ENCODE measurements at regions not wholly inside any gene's neighbourhood (a gene's known extent, or its start where the extent isn't known, plus 50 kb on each side); places are given as distances from the start of the nearest gene placed in this dataset.

GRCh38 chr12:24133384-24133783 is 183.9 kb upstream of the SOX5 start:
- H3K4me3 ChIP-seq (ENCODE audit: insufficient read depth, low read length, poor library complexity, severe bottlenecking), result no peak overlapping the region
- H3K9me3 ChIP-seq (ENCODE audit: insufficient read depth, low read length), result no peaks in the 10 kb centered on the region
- TF ChIP-seq CTCF (IDR thresholded peaks at IDR 0.05; ENCODE audit: insufficient read depth, low read length, poor library complexity, severe bottlenecking), result no peak
- TF ChIP-seq EZH2phosphoT487 (conservative IDR thresholded peaks at IDR 0.05; ENCODE audit: low read length), result no peak
- no peaks in the 10 kb centered on the region for H3K27me3 ChIP-seq (ENCODE audit: low read length)
- H3K9ac ChIP-seq (ENCODE audit: low read length), result no peak overlapping the region
- H3F3A ChIP-seq (ENCODE audit: insufficient read depth), result no peaks in the 10 kb centered on the region
- no peak overlapping the region for H3K4me2 ChIP-seq (ENCODE audit: low read depth, low read length, poor library complexity, severe bottlenecking)
- H2AFZ ChIP-seq (ENCODE audit: low read depth, low read length, severe bottlenecking), result no peak overlapping the region
- no peak overlapping the region for H3K27ac ChIP-seq (ENCODE audit: low read depth, low read length)
- no peaks in the 10 kb centered on the region for H4K20me1 ChIP-seq (ENCODE audit: low read depth, low read length)
- H3K36me3 ChIP-seq (ENCODE audit: low read length), result no peaks in the 10 kb centered on the region
- H3K79me2 ChIP-seq (ENCODE audit: insufficient read depth, low read length), result no peaks in the 10 kb centered on the region
- no peaks in the 10 kb centered on the region for H3K9me2 ChIP-seq (replicated peaks; ENCODE audit: insufficient read depth, low read length)

GRCh38 chr12:24127919-24128721 is 178.7 kb upstream of the SOX5 start:
- no peak overlapping the region for H3K4me2 ChIP-seq (ENCODE audit: low read depth, low read length, poor library complexity, severe bottlenecking)
- TF ChIP-seq EZH2phosphoT487 (conservative IDR thresholded peaks at IDR 0.05; ENCODE audit: low read length) (no peak), CTCF (IDR thresholded peaks at IDR 0.05; ENCODE audit: insufficient read depth, low read length, poor library complexity, severe bottlenecking) (no peak)
- H3F3A ChIP-seq (ENCODE audit: insufficient read depth), result no peaks in the 10 kb centered on the region
- H2AFZ ChIP-seq (ENCODE audit: low read depth, low read length, severe bottlenecking), result no peak overlapping the region
- H3K79me2 ChIP-seq (ENCODE audit: insufficient read depth, low read length), result no peaks in the 10 kb centered on the region
- no peaks in the 10 kb centered on the region for H3K27me3 ChIP-seq (ENCODE audit: low read length)
- no peaks in the 10 kb centered on the region for H3K9me2 ChIP-seq (replicated peaks; ENCODE audit: insufficient read depth, low read length)
- no peak overlapping the region for H3K9ac ChIP-seq (ENCODE audit: low read length)
- no peaks in the 10 kb centered on the region for H4K20me1 ChIP-seq (ENCODE audit: low read depth, low read length)
- no peaks in the 10 kb centered on the region for H3K9me3 ChIP-seq (ENCODE audit: insufficient read depth, low read length)
- H3K27ac ChIP-seq (ENCODE audit: low read depth, low read length), result no peak overlapping the region
- no peaks in the 10 kb centered on the region for H3K36me3 ChIP-seq (ENCODE audit: low read length)
- no peak overlapping the region for H3K4me3 ChIP-seq (ENCODE audit: insufficient read depth, low read length, poor library complexity, severe bottlenecking)

GRCh38 chr12:24125280-24125679 is 175.8 kb upstream of the SOX5 start:
- no peaks in the 10 kb centered on the region for H3K9me2 ChIP-seq (replicated peaks; ENCODE audit: insufficient read depth, low read length)
- no peaks in the 10 kb centered on the region for H3F3A ChIP-seq (ENCODE audit: insufficient read depth)
- H3K4me3 ChIP-seq (ENCODE audit: insufficient read depth, low read length, poor library complexity, severe bottlenecking), result no peak overlapping the region
- no peak overlapping the region for H3K27ac ChIP-seq (ENCODE audit: low read depth, low read length)
- no peaks in the 10 kb centered on the region for H3K9me3 ChIP-seq (ENCODE audit: insufficient read depth, low read length)
- no peak overlapping the region for H2AFZ ChIP-seq (ENCODE audit: low read depth, low read length, severe bottlenecking)
- no peaks in the 10 kb centered on the region for H3K36me3 ChIP-seq (ENCODE audit: low read length)
- H3K4me2 ChIP-seq (ENCODE audit: low read depth, low read length, poor library complexity, severe bottlenecking), result no peak overlapping the region
- no peak overlapping the region for H3K9ac ChIP-seq (ENCODE audit: low read length)
- H4K20me1 ChIP-seq (ENCODE audit: low read depth, low read length), result no peaks in the 10 kb centered on the region
- H3K79me2 ChIP-seq (ENCODE audit: insufficient read depth, low read length), result no peaks in the 10 kb centered on the region
- TF ChIP-seq EZH2phosphoT487 (conservative IDR thresholded peaks at IDR 0.05; ENCODE audit: low read length) (no peak), CTCF (IDR thresholded peaks at IDR 0.05; ENCODE audit: insufficient read depth, low read length, poor library complexity, severe bottlenecking) (no peak)
- H3K27me3 ChIP-seq (ENCODE audit: low read length), result no peaks in the 10 kb centered on the region
